ENCODE measurements at regions not wholly inside any gene's neighbourhood (a gene's known extent, or its start where the extent isn't known, plus 50 kb on each side); places are given as distances from the start of the nearest gene placed in this dataset.

DNA sequence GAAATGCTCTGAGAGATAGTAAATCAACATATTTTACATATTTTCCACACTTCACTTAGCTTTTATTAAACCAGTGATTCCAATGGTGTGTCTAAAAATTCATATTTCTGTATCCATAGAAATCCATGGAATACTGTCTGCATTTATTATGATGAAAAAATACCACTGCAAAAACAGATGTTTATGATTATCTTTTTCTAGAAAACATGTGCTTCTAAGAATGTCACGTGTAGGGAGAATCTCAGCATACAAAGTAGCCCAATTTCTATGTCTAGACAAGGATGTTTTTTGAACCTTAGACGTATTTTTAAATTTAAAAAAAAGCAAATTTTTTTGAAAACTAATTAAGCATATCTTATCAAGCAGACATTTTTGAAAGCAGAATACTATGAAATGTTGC lies 622.4 kb downstream of the TENT5A start:
- Histone ChIP-seq H3K27me3 (no peaks in the 10 kb centered on the region), H3K27ac (no peak overlapping the region), H3K9me3 (no peaks in the 10 kb centered on the region), H3K4me3 (no peak overlapping the region), H3K4me1 (no peaks in the 10 kb centered on the region), H3K36me3 (no peaks in the 10 kb centered on the region)
- in situ Hi-C loops (cut with MboI; ENCODE audit: low sequenced_read_pairs in 4 of 4) = no loop called here
- DNase-seq (no peak), ATAC-seq (no peak)
- TF ChIP-seq, protein P1, sequence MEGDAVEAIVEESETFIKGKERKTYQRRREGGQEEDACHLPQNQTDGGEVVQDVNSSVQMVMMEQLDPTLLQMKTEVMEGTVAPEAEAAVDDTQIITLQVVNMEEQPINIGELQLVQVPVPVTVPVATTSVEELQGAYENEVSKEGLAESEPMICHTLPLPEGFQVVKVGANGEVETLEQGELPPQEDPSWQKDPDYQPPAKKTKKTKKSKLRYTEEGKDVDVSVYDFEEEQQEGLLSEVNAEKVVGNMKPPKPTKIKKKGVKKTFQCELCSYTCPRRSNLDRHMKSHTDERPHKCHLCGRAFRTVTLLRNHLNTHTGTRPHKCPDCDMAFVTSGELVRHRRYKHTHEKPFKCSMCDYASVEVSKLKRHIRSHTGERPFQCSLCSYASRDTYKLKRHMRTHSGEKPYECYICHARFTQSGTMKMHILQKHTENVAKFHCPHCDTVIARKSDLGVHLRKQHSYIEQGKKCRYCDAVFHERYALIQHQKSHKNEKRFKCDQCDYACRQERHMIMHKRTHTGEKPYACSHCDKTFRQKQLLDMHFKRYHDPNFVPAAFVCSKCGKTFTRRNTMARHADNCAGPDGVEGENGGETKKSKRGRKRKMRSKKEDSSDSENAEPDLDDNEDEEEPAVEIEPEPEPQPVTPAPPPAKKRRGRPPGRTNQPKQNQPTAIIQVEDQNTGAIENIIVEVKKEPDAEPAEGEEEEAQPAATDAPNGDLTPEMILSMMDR (IDR thresholded peaks at IDR 0.05 in 4 of 5, conservative IDR thresholded peaks at IDR 0.05 in 1 of 5) = no peak
- TF ChIP-seq POLR2A (IDR thresholded peaks at IDR 0.05) = no peak
- intact Hi-C loops (cut with DNase I; ENCODE audit: low total_unique reads) = no loop called here

DNA sequence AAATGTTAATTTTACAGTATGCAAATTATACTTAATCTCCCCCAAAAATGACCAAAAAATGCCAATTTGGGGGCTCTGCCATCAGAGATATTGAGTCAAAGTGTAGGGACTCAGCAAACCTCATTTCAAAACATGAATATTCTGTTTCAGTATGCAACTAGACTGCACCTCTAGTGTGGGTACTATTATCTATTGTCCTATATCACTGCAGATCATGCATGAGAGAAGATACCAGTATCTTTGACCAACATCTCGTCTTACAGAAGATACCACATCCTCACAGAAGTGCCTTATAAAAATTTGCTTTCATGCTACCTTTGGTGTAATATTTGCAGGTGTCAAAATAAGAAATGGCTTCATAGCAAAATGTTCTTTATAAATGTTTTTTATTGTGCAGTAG lies 623.8 kb downstream of the TENT5A start:
- TF ChIP-seq POLR2A (IDR thresholded peaks at IDR 0.05) = no peak
- TF ChIP-seq, protein P1 (IDR thresholded peaks at IDR 0.05 in 4 of 5, conservative IDR thresholded peaks at IDR 0.05 in 1 of 5) = no peak
- ATAC-seq = no peak
- H3K27me3 ChIP-seq = no peaks in the 10 kb centered on the region
- H3K4me3 ChIP-seq = no peak overlapping the region
- no peaks in the 10 kb centered on the region for H3K4me1 ChIP-seq
- DNase-seq = no peak
- H3K9me3 ChIP-seq = no peaks in the 10 kb centered on the region
- in situ Hi-C loops (cut with MboI; ENCODE audit: low sequenced_read_pairs in 4 of 4) = no loop called here
- no peaks in the 10 kb centered on the region for H3K36me3 ChIP-seq
- intact Hi-C loops (cut with DNase I; ENCODE audit: low total_unique reads) = no loop called here
- no peak overlapping the region for H3K27ac ChIP-seq

DNA sequence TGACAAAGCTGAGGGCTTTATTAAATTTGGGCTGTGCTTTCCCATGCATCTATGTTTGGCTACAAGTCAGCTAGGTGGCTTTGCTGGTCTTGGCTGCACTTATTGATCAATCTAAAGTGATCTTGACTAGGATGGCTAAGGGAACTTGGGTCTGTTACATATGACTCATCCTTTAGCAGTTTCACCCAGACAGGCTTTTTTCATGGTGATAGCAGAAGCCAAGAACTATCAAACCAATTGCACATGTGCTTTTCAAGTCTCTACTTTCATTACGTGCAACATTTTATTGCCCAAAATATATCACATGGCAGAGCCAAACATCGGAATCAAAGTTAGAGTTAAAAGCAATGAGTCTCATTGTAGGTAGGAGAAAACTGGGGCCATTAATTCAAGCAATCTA lies 626.3 kb downstream of the TENT5A start:
- no peak overlapping the region for H3K27ac ChIP-seq
- TF ChIP-seq, protein P1 (IDR thresholded peaks at IDR 0.05 in 4 of 5, conservative IDR thresholded peaks at IDR 0.05 in 1 of 5) = no peak
- TF ChIP-seq POLR2A (IDR thresholded peaks at IDR 0.05) = no peak
- no peaks in the 10 kb centered on the region for H3K4me1 ChIP-seq
- H3K4me3 ChIP-seq = no peak overlapping the region
- H3K9me3 ChIP-seq = no peaks in the 10 kb centered on the region
- in situ Hi-C loops (cut with MboI; ENCODE audit: low sequenced_read_pairs in 4 of 4) (no loop called here), intact Hi-C loops (cut with DNase I; ENCODE audit: low total_unique reads) (no loop called here)
- H3K36me3 ChIP-seq = no peaks in the 10 kb centered on the region
- H3K27me3 ChIP-seq = no peaks in the 10 kb centered on the region
- no peak for ATAC-seq
- DNase-seq = no peak

DNA sequence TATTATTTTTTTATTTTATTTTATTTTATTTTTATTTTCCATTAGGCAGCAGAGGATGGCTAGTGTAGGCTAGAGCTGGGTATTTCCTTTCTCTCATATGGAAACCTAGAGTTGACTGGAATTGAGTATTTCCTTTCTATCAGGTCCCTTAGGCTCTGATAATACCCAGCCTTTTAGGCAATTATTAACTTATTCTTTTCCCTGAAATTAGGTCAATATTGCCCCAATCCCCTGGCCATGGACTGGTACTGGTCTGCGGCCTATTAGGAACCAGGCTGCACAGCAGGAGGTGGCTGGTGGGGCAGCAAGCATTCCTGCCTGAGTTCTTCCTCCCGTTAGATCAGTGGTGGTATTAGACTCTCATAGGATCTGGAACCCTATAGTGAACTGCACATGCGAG lies 632.2 kb downstream of the TENT5A start:
- no peaks in the 10 kb centered on the region for H3K36me3 ChIP-seq
- no peak for TF ChIP-seq POLR2A (IDR thresholded peaks at IDR 0.05)
- TF ChIP-seq, protein P1 (IDR thresholded peaks at IDR 0.05 in 4 of 5, conservative IDR thresholded peaks at IDR 0.05 in 1 of 5) = no peak
- no peak for DNase-seq
- H3K27ac ChIP-seq = no peak overlapping the region
- intact Hi-C loops (cut with DNase I; ENCODE audit: low total_unique reads) = no loop called here
- in situ Hi-C loops (cut with MboI; ENCODE audit: low sequenced_read_pairs in 4 of 4) = no loop called here
- no peak for ATAC-seq
- no peaks in the 10 kb centered on the region for H3K27me3 ChIP-seq
- H3K4me1 ChIP-seq = no peaks in the 10 kb centered on the region
- H3K9me3 ChIP-seq = no peaks in the 10 kb centered on the region
- H3K4me3 ChIP-seq = no peak overlapping the region

DNA sequence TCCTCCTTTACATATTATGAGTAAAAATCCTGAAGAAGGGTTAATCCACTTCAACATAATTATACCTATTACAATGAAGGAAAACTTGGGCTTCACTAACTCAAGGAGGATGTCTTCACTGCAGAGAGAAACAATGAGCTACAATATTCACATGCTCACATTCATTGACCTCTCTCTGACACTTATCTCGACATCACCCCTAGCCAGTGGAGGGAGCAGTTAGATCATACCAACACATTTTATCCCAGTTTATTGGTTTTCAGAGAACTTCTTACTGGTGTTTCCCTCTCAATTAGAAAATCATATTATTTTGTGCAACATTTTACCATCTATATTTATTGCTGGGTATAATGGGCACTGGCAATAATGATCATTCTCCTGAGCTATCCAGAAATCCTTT lies 646.5 kb downstream of the TENT5A start:
- Histone ChIP-seq H3K4me1 (no peaks in the 10 kb centered on the region), H3K27ac (no peak overlapping the region), H3K27me3 (no peaks in the 10 kb centered on the region), H3K4me3 (no peak overlapping the region), H3K36me3 (no peaks in the 10 kb centered on the region), H3K9me3 (no peaks in the 10 kb centered on the region)
- in situ Hi-C loops (cut with MboI; ENCODE audit: low sequenced_read_pairs in 4 of 4) (no loop called here), intact Hi-C loops (cut with DNase I; ENCODE audit: low total_unique reads) (loop anchor here (10.0 kb wide), 1 partner anchor 1269 kb away; no protein-coding TSS in a partner anchor)
- no peak for TF ChIP-seq POLR2A (IDR thresholded peaks at IDR 0.05)
- TF ChIP-seq, protein P1 (IDR thresholded peaks at IDR 0.05 in 4 of 5, conservative IDR thresholded peaks at IDR 0.05 in 1 of 5) = no peak
- DNase-seq (no peak), ATAC-seq (no peak)

Measured in gastrocnemius medialis (tissue), 4 donors.